IMR-90 (cell line): ENCODE measurements at regions not wholly inside any gene's neighbourhood (a gene's known extent, or its start where the extent isn't known, plus 50 kb on each side); places are given as distances from the start of the nearest gene placed in this dataset.

Source experiments
- ATAC-seq: fragments of 200-7000 bp; cut with Tn5 transposase; 2 replicates; pipeline ENCODE4 v1.9.1; 2020; ENCODE audit warnings: low read depth, mild to moderate bottlenecking, moderate library complexity
- BruUV-seq: library from RNA; stranded (reverse); fragments of 400-500 nt; replicated peaks from 2 replicates; lab custom pipeline; 2021; lab: Mats Ljungman, UMichigan
- CTCF ChIA-PET: fragments of 300-600 bp; formaldehyde crosslinking; extraction: SDS; loops from one replicate; lab custom pipeline; 2021; ENCODE audit warnings: antibody characterized with exemption; lab: Yijun Ruan, JAX
- POLR2A ChIA-PET: fragments of 300-600 bp; sonication (Branson Sonifier 250); formaldehyde crosslinking; loops from one replicate; lab custom pipeline; 2022; ENCODE audit warnings: antibody characterized with exemption; ENCODE audit not compliant: unreplicated experiment; lab: Charles Lee
- DNase-seq: peaks from one replicate; pipeline ENCODE4 v3.0.0; 2013
- H2AFZ ChIP-seq: replicated peaks from 2 replicates; pipeline ENCODE3; 2013; ENCODE audit warnings: low read length, mild to moderate bottlenecking; ENCODE audit not compliant: poor library complexity
- H2AK5ac ChIP-seq: 2 replicates; pipeline ENCODE4 v1.6.1; 2013; ENCODE audit warnings: low read depth, low read length, inconsistent platforms
- H2AK9ac ChIP-seq: replicated peaks from 2 replicates; pipeline ENCODE3; 2013; ENCODE audit warnings: mild to moderate bottlenecking, low read depth, low read length, moderate library complexity; ENCODE audit not compliant: poor library complexity
- H2BK120ac ChIP-seq: 2 replicates; pipeline ENCODE4 v1.6.1; 2013; ENCODE audit warnings: low read depth, low read length, inconsistent platforms
- H2BK15ac ChIP-seq: 3 replicates; pipeline ENCODE4 v1.6.1; 2013; ENCODE audit warnings: low read depth, low read length, inconsistent platforms
- H2BK20ac ChIP-seq: 2 replicates; pipeline ENCODE4 v1.6.1; 2013; ENCODE audit warnings: low read depth, mild to moderate bottlenecking, inconsistent platforms, low read length, moderate library complexity
- H2BK5ac ChIP-seq: 2 replicates; pipeline ENCODE4 v1.6.1; 2013; ENCODE audit warnings: mild to moderate bottlenecking, low read depth, low read length, inconsistent platforms; ENCODE audit not compliant: poor library complexity, severe bottlenecking
- H3K14ac ChIP-seq: replicated peaks from 2 replicates; pipeline ENCODE4 v1.6.1; 2013; ENCODE audit warnings: low read depth, low read length, inconsistent platforms
- H3K18ac ChIP-seq: 2 replicates; pipeline ENCODE4 v1.6.1; 2013; ENCODE audit warnings: low read depth, low read length, control low read depth
- H3K23ac ChIP-seq: 2 replicates; pipeline ENCODE4 v1.6.1; 2013; ENCODE audit warnings: low read depth, low read length, inconsistent platforms
- H3K27ac ChIP-seq: 2 replicates; pipeline ENCODE4 v1.5.1; 2013; ENCODE audit warnings: mild to moderate bottlenecking, control low read depth, low read length; ENCODE audit not compliant: insufficient read depth
- H3K27me3 ChIP-seq: 2 replicates; pipeline ENCODE4 v1.6.1; 2013; ENCODE audit warnings: low read length; ENCODE audit not compliant: control insufficient read depth, insufficient read depth
- H3K36me3 ChIP-seq: 2 replicates; pipeline ENCODE4 v1.6.1; 2013; ENCODE audit warnings: low read length, mixed read lengths; ENCODE audit not compliant: control insufficient read depth, insufficient read depth
- H3K4ac ChIP-seq: 2 replicates; pipeline ENCODE4 v1.6.1; 2013; ENCODE audit warnings: low read depth, low read length, inconsistent platforms
- H3K4me1 ChIP-seq: 2 replicates; pipeline ENCODE4 v1.6.1; 2013; ENCODE audit warnings: low read length, mixed read lengths; ENCODE audit not compliant: control insufficient read depth, insufficient read depth
- H3K4me2 ChIP-seq: 2 replicates; pipeline ENCODE4 v1.6.1; 2013; ENCODE audit warnings: low read depth, mild to moderate bottlenecking, control low read depth, low read length, moderate library complexity
- H3K4me3 ChIP-seq: 2 replicates; pipeline ENCODE4 v1.5.1; 2013; ENCODE audit warnings: low read depth, mild to moderate bottlenecking, control low read depth, low read length, moderate library complexity; ENCODE audit not compliant: insufficient read depth
- H3K56ac ChIP-seq: 2 replicates; pipeline ENCODE4 v1.6.1; 2013; ENCODE audit warnings: low read length, inconsistent platforms; ENCODE audit not compliant: insufficient read depth; ENCODE audit errors: extremely low read depth
- H3K79me1 ChIP-seq, 2 experiments: 2 replicates each; pipeline ENCODE4 v1.6.1; 2013; ENCODE audit warnings: low read length in 2 of 2, inconsistent platforms in 1 of 2, low read depth in 1 of 2
- H3K9ac ChIP-seq: 2 replicates; pipeline ENCODE4 v1.6.1; 2013; ENCODE audit warnings: low read depth, low read length, control low read depth
- H3K9me1 ChIP-seq: 2 replicates; pipeline ENCODE4 v1.6.1; 2013; ENCODE audit warnings: low read length, inconsistent platforms; ENCODE audit not compliant: insufficient read depth
- H3K9me3 ChIP-seq: 2 replicates; pipeline ENCODE4 v1.6.1; 2013; ENCODE audit warnings: low read length; ENCODE audit not compliant: control insufficient read depth, insufficient read depth
- H4K20me1 ChIP-seq: 2 replicates; pipeline ENCODE4 v1.6.1; 2013; ENCODE audit warnings: low read length, inconsistent platforms; ENCODE audit not compliant: insufficient read depth
- H4K5ac ChIP-seq: 2 replicates; pipeline ENCODE4 v1.6.1; 2013; ENCODE audit warnings: mild to moderate bottlenecking, low read depth, low read length, control low read depth
- H4K8ac ChIP-seq, 2 experiments: 2 replicates each; pipeline ENCODE4 v1.6.1; 2013; ENCODE audit warnings: low read depth in 2 of 2, low read length in 2 of 2, control low read depth in 1 of 2, inconsistent platforms in 1 of 2
- H4K91ac ChIP-seq: 2 replicates; pipeline ENCODE4 v1.6.1; 2013; ENCODE audit warnings: low read depth, low read length, inconsistent platforms; ENCODE audit not compliant: insufficient read depth
- CEBPB ChIP-seq: IDR thresholded peaks from 2 replicates; pipeline ENCODE4 v1.6.1; 2012; ENCODE audit warnings: low read depth, low read length, improper control_type of control experiment
- CTCF ChIP-seq: conservative IDR thresholded peaks from 2 replicates; pipeline ENCODE4 v1.5.1; 2012; ENCODE audit warnings: mild to moderate bottlenecking, low read depth, low read length, improper control_type of control experiment
- FOS ChIP-seq: fragments of 150-350 bp; IDR thresholded peaks from 2 replicates; pipeline ENCODE4 v1.6.1; 2016; ENCODE audit warnings: low read depth, low read length
- MAFK ChIP-seq: IDR thresholded peaks from 2 replicates; pipeline ENCODE4 v1.6.1; 2012; ENCODE audit warnings: low read depth, low read length, improper control_type of control experiment
- NFE2L2 ChIP-seq: fragments of 150-350 bp; IDR thresholded peaks from 2 replicates; pipeline ENCODE4 v1.6.1; 2016; ENCODE audit warnings: low read depth, mild to moderate bottlenecking, low read length
- RAD21 ChIP-seq: IDR thresholded peaks from 2 replicates; pipeline ENCODE4 v1.6.1; 2012; ENCODE audit warnings: low read length, improper control_type of control experiment
- USF2 ChIP-seq: fragments of 150-350 bp; IDR thresholded peaks from 2 replicates; pipeline ENCODE4 v1.6.1; 2017; ENCODE audit warnings: mild to moderate bottlenecking, antibody characterized with exemption, low read length, low read depth
- WGBS, 2 experiments: methylation state at CpG; one replicate each; pipeline versions ENCODE4 v1.1.5 to v1.1.7; 2013; ENCODE audit warnings: missing lambda C conversion rate in 2 of 2; ENCODE audit not compliant: insufficient read length in 1 of 2; ENCODE audit errors: extremely low coverage in 2 of 2; 5-methylcytosine and 5-hydroxymethylcytosine counted together
- dilution Hi-C: fragments of 300-500 bp; cut with HindIII; formaldehyde crosslinking; loops from one replicate; pipeline ENCODE4 v1.14.3; 2018; ENCODE audit warnings: low sequenced_read_pairs; ENCODE audit not compliant: unreplicated experiment
- in situ Hi-C: fragments of 300-500 bp; cut with MboI; formaldehyde crosslinking; loops from 3 replicates; pipeline ENCODE4 v1.14.3; 2019; ENCODE audit warnings: low sequenced_read_pairs, inconsistent platforms, mixed read lengths
- intact Hi-C: fragments of 100-400 bp; cut with micrococcal nuclease; formaldehyde crosslinking; loops from 2 replicates; pipeline ENCODE4 v1.10.0; 2022

DNA sequence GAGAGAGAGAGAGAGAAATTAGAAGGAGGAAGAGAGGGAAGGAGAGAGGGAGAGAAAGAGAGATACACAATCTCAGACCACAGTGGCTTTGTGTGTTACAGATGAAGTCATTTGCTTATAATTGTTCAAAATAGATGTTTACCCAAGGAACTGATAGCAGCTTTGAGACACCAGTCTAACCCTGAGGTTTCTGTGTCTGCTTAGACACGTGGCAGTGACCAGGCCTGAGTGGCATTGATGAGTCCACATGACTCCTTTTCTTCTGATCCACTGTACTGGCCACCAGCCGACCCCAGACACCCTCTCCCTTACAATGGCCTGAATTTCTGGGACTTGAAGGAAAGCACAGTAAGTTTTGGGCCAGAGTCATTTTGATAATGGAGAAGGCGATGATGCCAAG lies 104.9 kb downstream of the DUSP10 start:
- no peak overlapping the region for H3K9ac ChIP-seq
- peak overlapping the region; percentile 57 for H3K14ac ChIP-seq
- H3K36me3 ChIP-seq = no peaks in the 10 kb centered on the region
- intact Hi-C loops = no loop called here
- no peak overlapping the region for H3K4me3 ChIP-seq
- H2BK15ac ChIP-seq = no peak overlapping the region; the same call in 2 of the 3 replicates
- dilution Hi-C loops = no loop called here
- H3K4me2 ChIP-seq = no peak overlapping the region
- H4K20me1 ChIP-seq = no peaks in the 10 kb centered on the region
- H2AK5ac ChIP-seq = no peak overlapping the region
- H4K91ac ChIP-seq = no peak overlapping the region; the same call in 1 of the 2 replicates
- no peak overlapping the region for H2BK5ac ChIP-seq
- no peak overlapping the region; the same call in 1 of the 2 replicates for H4K5ac ChIP-seq
- H2AK9ac ChIP-seq = no peak overlapping the region
- H3K79me1 ChIP-seq = no peaks in the 10 kb centered on the region
- H3K4ac ChIP-seq = peak overlapping the region; percentile 71
- peak overlapping the region; percentile 18; the same call in 1 of the 2 replicates for H2BK120ac ChIP-seq
- H3K56ac ChIP-seq = no peak overlapping the region
- no peaks in the 10 kb centered on the region for H3K4me1 ChIP-seq
- DNase-seq = peak; percentile 39
- ChIA-PET CTCF (interaction anchor here (0.9 kb wide), 3 partner anchors 9 to 54 kb away, joined by 3 read pairs; no protein-coding TSS in a partner anchor), POLR2A (no interaction called here)
- BruUV-seq = no TSS peak
- WGBS, 2 experiments = 50% methylated on average over 1 of the region's 3 CpGs; no CpG with 5 or more reads in 1 of the 2 experiments
- peak overlapping the region in 1 of 2 experiments; percentile 24; a peak in 1 of 4 replicates for H4K8ac ChIP-seq
- ATAC-seq = peak; percentile 53
- no peak for TF ChIP-seq NFE2L2
- no peak for TF ChIP-seq USF2
- no peak for TF ChIP-seq MAFK
- TF ChIP-seq CTCF = no peak
- TF ChIP-seq FOS = no peak
- TF ChIP-seq CEBPB = no peak
- TF ChIP-seq RAD21 = no peak
- H3K9me3 ChIP-seq = no peaks in the 10 kb centered on the region
- H3K27ac ChIP-seq = no peak overlapping the region
- H3K27me3 ChIP-seq = no peaks in the 10 kb centered on the region
- H2BK20ac ChIP-seq = no peak overlapping the region; the same call in 1 of the 2 replicates
- H3K18ac ChIP-seq = no peak overlapping the region
- no peak overlapping the region for H3K23ac ChIP-seq
- in situ Hi-C loops = no loop called here
- peak overlapping the region; percentile 33 for H2AFZ ChIP-seq
- H3K9me1 ChIP-seq = no peaks in the 10 kb centered on the region
